Esophagus squamous epithelium (tissue), 4 donors: ENCODE measurements at regions not wholly inside any gene's neighbourhood (a gene's known extent, or its start where the extent isn't known, plus 50 kb on each side); places are given as distances from the start of the nearest gene placed in this dataset.

Source experiments
- CTCF ChIP-seq, 6 experiments: fragments of 450-650 bp in 4 of 6; fragments of 200-600 bp in 2 of 6; sonication (generic) in 2 of 6; IDR thresholded peaks; one replicate each; pipeline ENCODE4 v1.5.1; 2016 to 2019; ENCODE audit warnings: antibody characterized with exemption in 6 of 6, mild to moderate bottlenecking in 4 of 6, moderate library complexity in 4 of 6
- POLR2A ChIP-seq, 4 donors: fragments of 450-650 bp; IDR thresholded peaks; one replicate each; pipeline ENCODE4 v1.6.1; 2017; ENCODE audit warnings: antibody characterized with exemption in 4 of 4, mild to moderate bottlenecking in 4 of 4, moderate library complexity in 3 of 4

- TF ChIP-seq CTCF (IDR thresholded peaks at IDR 0.05): no peak
- TF ChIP-seq POLR2A (IDR thresholded peaks at IDR 0.05): no peak
Measured at GRCh38 chr5:88594441-88594840, 288.5 kb downstream of the MEF2C start.
